Keratinocyte (primary cell): ENCODE measurements at regions not wholly inside any gene's neighbourhood (a gene's known extent, or its start where the extent isn't known, plus 50 kb on each side); places are given as distances from the start of the nearest gene placed in this dataset.

Experiments
- DNase-seq: peaks from one replicate; pipeline ENCODE4 v3.0.0-alpha.2; 2011; ENCODE audit warnings: low read depth, missing footprints, low spot score
- FAIRE-seq: peaks from 2 replicates; lab custom pipeline; 2011; peaks lifted over from hg19 to GRCh38; lab: Jason Lieb, UNC
- H2AFZ ChIP-seq: 2 replicates; pipeline ENCODE4 v1.6.0; 2012; ENCODE audit warnings: low read length, control low read depth, inconsistent platforms; ENCODE audit not compliant: control insufficient read depth
- H3K27ac ChIP-seq: 2 replicates; pipeline ENCODE4 v1.5.1; 2011; ENCODE audit warnings: low read length; ENCODE audit not compliant: control insufficient read depth, insufficient read depth
- H3K27me3 ChIP-seq: 3 replicates; pipeline ENCODE4 v1.6.0; 2011; ENCODE audit warnings: low read length; ENCODE audit not compliant: control insufficient read depth, insufficient read depth; ENCODE audit errors: extremely low read depth
- H3K36me3 ChIP-seq, 2 experiments: 2 replicates in 1 of 2; 3 replicates in 1 of 2; pipeline ENCODE4 v1.5.1; 2011; ENCODE audit warnings: low read length in 2 of 2, mild to moderate bottlenecking in 1 of 2; ENCODE audit not compliant: control insufficient read depth in 2 of 2, insufficient read depth in 2 of 2; ENCODE audit errors: extremely low read depth in 1 of 2
- H3K4me1 ChIP-seq: 3 replicates; pipeline ENCODE4 v1.5.1; 2011; ENCODE audit warnings: low read length; ENCODE audit not compliant: control insufficient read depth, insufficient read depth; ENCODE audit errors: extremely low read depth
- H3K4me2 ChIP-seq: 3 replicates; pipeline ENCODE4 v1.6.0; 2011; ENCODE audit warnings: low read depth, low read length; ENCODE audit not compliant: control insufficient read depth, insufficient read depth; ENCODE audit errors: extremely low read depth
- H3K4me3 ChIP-seq, 3 experiments: fragments of 200-600 bp in 1 of 3; sonication (generic) in 1 of 3; 2 replicates in 2 of 3; 3 replicates in 1 of 3; pipeline ENCODE4 v1.5.1; 2011 to 2016; ENCODE audit warnings: low read length in 3 of 3, mild to moderate bottlenecking in 3 of 3, control low read depth in 2 of 3, inconsistent platforms in 1 of 3, low read depth in 1 of 3, mixed read lengths in 1 of 3, mixed run types in 1 of 3, moderate library complexity in 1 of 3; ENCODE audit not compliant: control insufficient read depth in 2 of 3, insufficient read depth in 2 of 3; ENCODE audit errors: extremely low read depth in 1 of 3
- H3K79me2 ChIP-seq: 2 replicates; pipeline ENCODE4 v1.6.0; 2012; ENCODE audit warnings: low read length; ENCODE audit not compliant: control insufficient read depth, insufficient read depth
- H3K9ac ChIP-seq: 3 replicates; pipeline ENCODE4 v1.6.0; 2011; ENCODE audit warnings: low read length; ENCODE audit not compliant: control insufficient read depth, insufficient read depth; ENCODE audit errors: extremely low read depth
- H3K9me1 ChIP-seq: 3 replicates; pipeline ENCODE4 v1.6.0; 2011; ENCODE audit warnings: low read length; ENCODE audit not compliant: control insufficient read depth, insufficient read depth; ENCODE audit errors: extremely low read depth
- H3K9me3 ChIP-seq: 2 replicates; pipeline ENCODE4 v1.5.1; 2012; ENCODE audit warnings: low read depth, low read length; ENCODE audit not compliant: control insufficient read depth
- H4K20me1 ChIP-seq: 3 replicates; pipeline ENCODE4 v1.6.0; 2011; ENCODE audit warnings: low read length; ENCODE audit not compliant: control insufficient read depth, insufficient read depth; ENCODE audit errors: extremely low read depth
- CTCF ChIP-seq, 3 experiments: IDR thresholded peaks in 1 of 3; conservative IDR thresholded peaks in 1 of 3; optimal IDR thresholded peaks in 1 of 3; 2 replicates in 2 of 3; 3 replicates in 1 of 3; pipeline versions ENCODE3 to v1.5.1; 2011; ENCODE audit warnings: low read length in 3 of 3, mild to moderate bottlenecking in 3 of 3, moderate library complexity in 2 of 3, control low read depth in 1 of 3, inconsistent platforms in 1 of 3; ENCODE audit not compliant: insufficient read depth in 2 of 3; ENCODE audit errors: extremely low read depth in 1 of 3
- EZH2 ChIP-seq: IDR thresholded peaks from one replicate; pipeline ENCODE4 v1.6.1; 2012; ENCODE audit warnings: inconsistent platforms, mild to moderate bottlenecking, low read length, moderate library complexity
- dilution Hi-C: fragments of 300-500 bp; cut with MboI; formaldehyde crosslinking; loops from one replicate; pipeline ENCODE4 v1.7.0; 2020; ENCODE audit warnings: low sequenced_read_pairs; ENCODE audit not compliant: extremely low pct_ligation_motif_present

DNA sequence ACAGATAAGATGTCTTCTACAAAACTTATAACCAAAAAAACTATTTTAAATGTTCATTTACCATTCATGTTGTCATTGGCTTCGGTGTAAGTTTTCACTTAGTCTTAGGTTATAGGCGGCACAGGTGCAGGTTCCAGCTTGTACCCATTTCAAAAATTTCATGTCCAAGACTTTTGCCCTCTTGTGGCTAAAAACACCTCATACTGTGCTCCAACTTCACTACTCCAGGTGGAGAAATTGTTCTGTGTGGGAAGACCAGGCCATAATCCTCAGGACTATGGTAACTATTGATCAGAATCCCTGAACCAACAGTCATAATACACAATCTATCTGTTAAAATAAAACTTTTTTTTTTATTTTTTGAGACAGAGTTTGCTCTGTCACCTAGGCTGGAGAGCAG, 95.2 kb upstream of the ATP11B start:
- dilution Hi-C loops, result no loop called here
- Histone ChIP-seq H3K9me1 (no peaks in the 10 kb centered on the region), H4K20me1 (no peaks in the 10 kb centered on the region), H2AFZ (no peak overlapping the region), H3K4me3 (no peak overlapping the region), H3K9ac (no peak overlapping the region), H3K27ac (no peak overlapping the region), H3K36me3 (no peaks in the 10 kb centered on the region), H3K27me3 (no peaks in the 10 kb centered on the region), H3K4me1 (no peaks in the 10 kb centered on the region), H3K4me2 (no peak overlapping the region), H3K79me2 (no peaks in the 10 kb centered on the region), H3K9me3 (no peaks in the 10 kb centered on the region)
- DNase-seq (no peak), FAIRE-seq (no peak)
- no peak for TF ChIP-seq CTCF (optimal IDR thresholded peaks at IDR 0.05 in 1 of 3, IDR thresholded peaks at IDR 0.05 in 1 of 3, conservative IDR thresholded peaks at IDR 0.05 in 1 of 3; ENCODE audit: extremely low read depth in 1 of 3, insufficient read depth in 2 of 3, low read length in 3 of 3)
- no peak for TF ChIP-seq EZH2

DNA sequence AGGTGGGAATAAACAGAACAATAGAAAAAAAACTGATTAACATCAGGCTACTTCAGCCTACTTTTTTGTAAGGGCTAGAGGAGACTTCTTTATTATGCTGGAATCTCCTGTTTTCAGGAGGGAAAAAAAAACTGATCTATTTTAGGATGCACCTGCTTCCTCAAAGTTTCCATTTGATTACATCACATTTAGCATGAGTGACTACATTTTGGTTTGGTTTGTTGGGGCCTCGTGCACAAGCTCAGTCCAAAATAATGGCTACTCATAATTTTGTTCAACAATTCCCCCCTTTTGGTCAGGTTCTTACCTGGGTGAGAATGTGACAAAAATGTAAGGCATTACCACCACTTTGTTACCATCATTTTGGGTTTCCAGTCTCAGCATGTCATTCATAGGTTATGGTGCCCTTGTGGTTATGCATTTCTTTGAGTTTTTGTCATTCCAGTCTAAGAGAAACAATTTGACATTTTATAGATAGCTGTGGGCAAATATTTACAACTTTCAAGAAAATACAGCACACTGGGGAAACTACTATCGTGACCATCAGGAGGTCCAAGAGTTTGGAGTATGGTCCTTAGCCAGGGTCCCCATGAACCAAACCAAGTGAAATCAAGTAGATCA, 93.6 kb upstream of the ATP11B start:
- Histone ChIP-seq H3K4me3 (no peak overlapping the region), H2AFZ (no peak overlapping the region), H3K36me3 (no peaks in the 10 kb centered on the region), H3K4me1 (no peaks in the 10 kb centered on the region), H3K27ac (no peak overlapping the region), H3K4me2 (no peak overlapping the region), H4K20me1 (no peaks in the 10 kb centered on the region), H3K9ac (no peak overlapping the region), H3K79me2 (no peaks in the 10 kb centered on the region), H3K27me3 (no peaks in the 10 kb centered on the region), H3K9me1 (no peaks in the 10 kb centered on the region), H3K9me3 (no peaks in the 10 kb centered on the region)
- no peak for TF ChIP-seq CTCF (optimal IDR thresholded peaks at IDR 0.05 in 1 of 3, IDR thresholded peaks at IDR 0.05 in 1 of 3, conservative IDR thresholded peaks at IDR 0.05 in 1 of 3; ENCODE audit: extremely low read depth in 1 of 3, insufficient read depth in 2 of 3, low read length in 3 of 3)
- no peak for TF ChIP-seq EZH2
- DNase-seq, result no peak
- FAIRE-seq, result no peak
- dilution Hi-C loops, result no loop called here
